Activated CD4-positive, alpha-beta T cell treated with anti-CD3 and anti-CD28 coated beads, Interleukin-2, Interleukin-6, amounts not matched to agents 100 ng/mL and 50 ng/mL, durations not matched to agents 16 hours and 8 hours (primary cell): ENCODE measurements at regions not wholly inside any gene's neighbourhood (a gene's known extent, or its start where the extent isn't known, plus 50 kb on each side); places are given as distances from the start of the nearest gene placed in this dataset.
A peak's percentile ranks its signal among the peaks of the same experiment; 100 is the strongest.

Experiments used
- DNase-seq: peaks from one replicate; pipeline ENCODE4 v3.0.0-alpha.2; 2020

DNA sequence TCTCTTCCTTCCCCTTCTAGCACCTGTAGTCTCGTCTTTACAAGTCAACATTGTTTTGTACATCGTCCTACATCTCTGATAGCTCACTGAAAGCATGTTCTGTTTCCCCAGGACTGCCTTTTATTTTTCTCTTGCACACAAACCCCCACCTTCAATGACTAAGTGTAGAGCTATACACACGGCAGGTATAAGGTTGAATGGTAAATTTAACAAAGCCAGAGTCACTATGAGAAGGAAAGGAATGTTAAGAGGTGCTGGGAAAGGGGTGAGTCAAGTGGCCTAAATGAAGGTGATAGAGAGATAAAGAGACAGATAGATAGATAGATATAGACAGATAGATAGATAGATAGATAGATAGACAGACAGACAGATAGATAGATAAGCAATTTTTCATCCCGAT, 134.3 kb upstream of the ATP1B1 start:
- no peak for DNase-seq

DNA sequence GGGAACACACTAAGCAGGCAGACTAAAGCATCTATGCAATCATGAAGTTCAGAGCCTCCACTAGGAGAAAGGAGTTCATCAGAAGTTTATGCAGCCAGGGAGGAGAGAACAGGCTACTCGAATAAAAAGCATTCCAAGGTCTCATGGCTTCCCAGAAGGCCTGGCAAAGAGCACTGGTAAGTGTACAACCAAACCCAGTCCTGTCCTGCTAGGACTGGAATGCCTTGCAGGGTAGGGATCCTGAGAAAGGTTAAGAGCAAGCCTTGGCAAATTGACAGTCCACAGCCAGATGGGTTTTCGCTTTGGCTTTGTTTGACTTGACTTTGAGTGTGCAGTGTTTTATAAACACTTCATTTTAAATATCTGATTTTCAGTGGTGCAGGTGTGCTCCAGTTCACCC, 133.6 kb upstream of the ATP1B1 start:
- DNase-seq: no peak

GRCh38 chr1:168974117-168974516, 132.4 kb upstream of the ATP1B1 start:
- DNase-seq: no peak

DNA sequence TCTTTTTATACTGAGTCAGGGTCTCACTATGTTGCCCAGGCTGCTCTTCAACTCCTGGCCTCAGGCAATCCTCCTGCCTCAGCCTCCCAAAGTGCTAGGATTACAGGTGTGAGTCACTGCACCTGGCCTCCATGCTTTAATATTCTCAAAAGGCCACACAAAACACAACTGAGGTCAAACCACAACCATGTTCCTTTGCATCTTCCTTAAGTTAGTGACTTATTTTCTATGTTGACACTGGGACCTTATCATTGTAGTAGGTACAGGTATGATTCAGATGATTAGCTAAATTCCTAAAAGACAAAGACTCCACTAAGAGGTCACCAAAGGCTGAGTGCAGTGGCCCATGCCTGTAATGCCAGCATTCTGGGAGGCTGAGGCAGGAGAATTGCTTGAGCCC, 131.9 kb upstream of the ATP1B1 start:
- no peak for DNase-seq

DNA sequence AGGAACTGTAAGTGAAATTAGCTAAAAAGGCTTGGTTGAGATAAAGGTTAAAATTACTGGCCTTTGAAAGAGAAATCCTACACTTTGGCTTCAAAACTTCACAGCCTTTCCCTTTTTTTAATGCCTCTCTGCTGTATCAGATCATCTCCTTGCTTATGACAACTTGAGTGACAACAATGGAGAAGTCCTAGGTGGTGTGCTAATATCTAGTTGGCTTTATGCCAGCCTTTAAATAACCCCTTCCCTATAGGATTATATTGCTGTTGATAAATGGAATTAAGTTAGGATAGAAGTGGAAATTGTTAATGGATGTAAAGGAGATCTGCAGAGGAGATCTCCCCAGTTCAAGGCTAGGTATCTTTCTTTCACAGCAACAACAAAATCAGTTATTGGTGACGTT, 130.2 kb upstream of the ATP1B1 start:
- DNase-seq: no peak

GRCh38 chr1:168977618-168978017, 128.9 kb upstream of the ATP1B1 start:
- no peak for DNase-seq

- DNase-seq: no peak
These were observed 127.2 kb upstream of the ATP1B1 start for GRCh38 chr1:168979276-168979675.

- DNase-seq: no peak
These were observed 126.3 kb upstream of the ATP1B1 start for GRCh38 chr1:168980180-168980579.

DNA sequence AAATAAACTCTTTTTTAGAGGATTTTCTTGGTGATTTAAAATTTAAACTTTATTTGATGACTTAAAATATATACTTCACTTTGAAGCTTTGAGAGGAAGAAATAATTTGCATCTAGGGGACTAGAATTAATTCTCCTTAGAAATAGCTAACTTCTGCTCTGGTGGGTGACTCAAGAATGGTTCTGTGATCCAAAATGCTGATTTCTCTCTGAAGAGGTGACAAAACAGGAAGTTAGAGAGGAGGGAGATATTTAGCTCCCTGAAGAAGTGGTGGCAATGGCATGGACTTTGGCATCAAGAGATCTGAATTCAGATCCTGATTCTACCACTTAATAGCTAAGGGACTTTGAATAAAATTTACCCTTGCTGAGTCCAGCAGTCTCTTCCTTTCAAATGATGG, 125.8 kb upstream of the ATP1B1 start:
- DNase-seq: no peak

DNA sequence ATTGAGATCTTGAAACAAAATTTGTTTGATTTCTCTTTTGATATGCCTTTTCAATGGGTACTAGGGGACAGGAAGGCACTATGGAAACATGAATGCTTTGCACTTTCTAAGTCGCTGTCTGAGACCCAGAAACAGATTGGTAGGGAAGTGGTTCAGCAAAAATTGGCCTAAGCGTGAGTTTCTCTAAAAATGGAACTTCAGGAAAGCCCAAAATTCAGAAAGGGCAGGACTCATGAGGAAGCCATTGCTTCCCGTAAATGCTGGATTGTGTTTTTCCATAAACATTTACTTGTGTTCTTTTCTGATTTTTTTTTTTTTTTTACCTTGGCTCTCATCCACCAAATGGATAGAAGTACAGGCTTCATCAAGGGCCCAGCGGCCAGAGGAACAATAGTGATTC, 123.7 kb upstream of the ATP1B1 start:
- no peak for DNase-seq

- DNase-seq: no peak
These were observed 119.2 kb upstream of the ATP1B1 start for GRCh38 chr1:168987330-168987729.

DNA sequence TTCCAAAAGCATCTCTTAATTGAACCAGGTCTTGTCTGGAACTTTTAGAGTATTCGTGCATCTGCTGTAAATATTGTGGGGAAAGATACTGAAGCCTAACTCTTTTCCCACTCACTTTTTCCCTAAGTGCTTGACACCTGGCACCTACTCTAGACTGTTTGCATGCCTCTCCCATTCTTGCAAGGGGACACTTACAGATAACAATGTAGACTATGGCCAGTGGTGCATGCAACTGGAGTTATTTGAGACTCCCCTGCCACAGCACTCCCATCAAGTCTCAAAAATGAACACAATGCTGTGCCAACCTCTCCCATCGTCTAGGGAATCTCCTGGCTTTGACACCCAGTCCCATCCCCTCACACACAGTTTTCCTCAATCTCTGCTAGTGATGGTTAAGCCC, 118.6 kb upstream of the ATP1B1 start:
- no peak for DNase-seq

- no peak for DNase-seq
These were observed 116.5 kb upstream of the ATP1B1 start for GRCh38 chr1:168989985-168990384.

GRCh38 chr1:168991667-168992475, 114.6 kb upstream of the ATP1B1 start:
- no peak for DNase-seq

GRCh38 chr1:169001353-169001752, 105.1 kb upstream of the ATP1B1 start:
- DNase-seq: no peak

- no peak for DNase-seq
These were observed 102.5 kb upstream of the ATP1B1 start for GRCh38 chr1:169003864-169004516.

- DNase-seq: no peak
These were observed 100.7 kb upstream of the ATP1B1 start for GRCh38 chr1:169005776-169006175.

DNA sequence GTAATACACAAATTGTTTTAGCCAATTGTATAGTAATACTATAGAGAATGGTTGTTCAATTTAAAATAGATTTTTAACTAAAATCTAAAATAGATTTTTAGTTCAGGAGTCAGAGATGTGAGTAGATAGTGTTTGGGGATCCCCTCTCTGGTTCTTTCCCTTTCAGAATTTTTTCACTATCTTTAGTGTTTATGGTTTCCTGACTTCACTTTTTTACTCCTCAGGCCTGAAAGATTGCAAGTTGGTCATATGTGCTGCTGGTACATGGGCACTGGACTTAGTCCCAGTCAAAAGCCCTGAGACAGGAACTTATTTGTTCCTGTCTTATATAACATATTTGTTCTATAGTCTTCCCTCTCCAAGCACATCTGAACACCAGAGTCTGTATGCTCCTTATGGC, 96.8 kb upstream of the ATP1B1 start:
- no peak for DNase-seq

GRCh38 chr1:169012416-169012815, 94.1 kb upstream of the ATP1B1 start:
- peak; percentile 3 for DNase-seq

DNA sequence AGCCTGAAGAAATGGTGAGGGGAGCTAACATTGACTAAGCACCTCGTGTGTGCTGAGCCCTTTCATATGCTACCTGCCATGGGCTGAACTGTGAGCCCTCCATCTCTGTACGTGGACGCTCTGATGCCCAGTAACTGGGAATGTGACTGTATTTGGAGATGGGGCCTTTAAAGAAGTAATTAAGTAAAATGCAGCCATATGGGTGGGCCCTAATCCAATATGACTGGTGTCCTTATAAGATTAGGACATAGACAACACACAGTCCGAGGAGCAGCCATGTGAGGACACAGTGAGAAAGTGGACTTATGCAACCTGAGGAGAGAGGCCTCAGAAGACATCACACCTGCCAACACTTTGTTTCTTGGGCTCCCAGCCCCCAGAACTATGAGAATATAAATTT, 92.7 kb upstream of the ATP1B1 start:
- DNase-seq: no peak

- DNase-seq: no peak
These were observed 91.0 kb upstream of the ATP1B1 start for GRCh38 chr1:169015464-169015863.

- DNase-seq: no peak
These were observed 87.7 kb upstream of the ATP1B1 start for GRCh38 chr1:169018751-169019150.

DNA sequence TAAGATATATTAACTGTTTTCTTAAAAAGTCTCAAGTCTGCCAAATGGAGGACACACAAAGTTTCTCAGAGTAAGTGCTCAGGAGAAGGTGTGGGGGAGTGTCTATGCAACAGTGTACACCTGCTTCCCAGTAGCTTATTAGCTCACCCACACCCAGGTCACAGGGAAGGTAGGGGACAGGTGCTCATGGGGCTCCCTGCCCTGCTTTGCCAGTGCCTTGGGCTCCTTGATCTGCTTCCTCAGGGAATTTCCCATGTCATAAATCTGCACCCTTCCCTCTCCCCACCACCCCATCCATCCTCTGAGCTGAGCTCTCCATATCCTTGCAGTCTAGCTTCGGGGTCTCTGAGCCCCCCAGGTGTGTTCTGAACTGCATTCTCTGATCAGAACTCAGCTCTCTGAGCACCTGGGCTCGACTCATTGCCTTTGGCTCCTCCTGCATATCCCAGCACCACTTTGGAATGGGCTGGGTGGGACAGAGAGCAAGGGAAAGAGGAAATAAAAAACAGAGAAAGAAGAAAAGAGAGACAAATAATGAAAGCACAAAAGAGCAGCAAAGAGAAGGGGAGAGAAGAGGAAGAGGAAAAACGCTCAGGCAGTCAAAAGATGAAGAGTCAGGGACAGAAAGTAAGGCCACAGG, 87.0 kb upstream of the ATP1B1 start:
- DNase-seq: no peak

DNA sequence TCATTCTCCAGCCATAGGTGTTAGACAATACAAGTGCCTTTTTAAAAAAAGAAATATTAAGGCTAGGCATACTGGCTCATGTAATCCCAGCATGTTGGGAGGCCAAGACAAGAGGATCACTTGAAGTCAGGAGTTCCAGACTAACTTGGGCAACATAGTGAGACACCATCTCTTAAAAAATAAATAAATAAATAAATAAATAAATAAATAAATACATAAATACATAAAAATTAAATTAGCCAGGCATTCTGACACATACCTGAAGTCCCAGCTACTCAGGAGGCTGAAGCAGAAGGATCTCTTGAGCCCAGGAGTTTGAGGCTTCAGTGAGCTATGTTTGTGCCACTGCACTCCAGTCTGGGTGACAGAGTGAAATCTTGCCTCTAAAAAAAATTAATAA, 85.8 kb upstream of the ATP1B1 start:
- no peak for DNase-seq
